GM13976 (cell line): ENCODE measurements at regions not wholly inside any gene's neighbourhood (a gene's known extent, or its start where the extent isn't known, plus 50 kb on each side); places are given as distances from the start of the nearest gene placed in this dataset.
"Not testable (repeated sequence)": the region's sequence is repeated elsewhere in the genome, so short reads cannot be mapped to it uniquely, and the experiment has no call there.

Experiments used
- DNase-seq: peaks from one replicate; pipeline ENCODE4 v3.0.0; 2012; ENCODE audit warnings: low spot score
- in situ Hi-C: fragments of 300-500 bp; cut with MboI; formaldehyde crosslinking; loops from one replicate; pipeline ENCODE4 v1.12.0; 2022; ENCODE audit warnings: low sequenced_read_pairs, mixed read lengths, inconsistent platforms; ENCODE audit not compliant: unreplicated experiment
- TF ChIP-seq, protein P1 (sequence below): IDR thresholded peaks from 2 replicates; pipeline ENCODE4 v1.5.1; 2012; ENCODE audit warnings: borderline replicate concordance, mild to moderate bottlenecking; ENCODE audit not compliant: insufficient read depth; ENCODE audit errors: extremely low read depth, missing control alignments, control extremely low read depth

DNA sequence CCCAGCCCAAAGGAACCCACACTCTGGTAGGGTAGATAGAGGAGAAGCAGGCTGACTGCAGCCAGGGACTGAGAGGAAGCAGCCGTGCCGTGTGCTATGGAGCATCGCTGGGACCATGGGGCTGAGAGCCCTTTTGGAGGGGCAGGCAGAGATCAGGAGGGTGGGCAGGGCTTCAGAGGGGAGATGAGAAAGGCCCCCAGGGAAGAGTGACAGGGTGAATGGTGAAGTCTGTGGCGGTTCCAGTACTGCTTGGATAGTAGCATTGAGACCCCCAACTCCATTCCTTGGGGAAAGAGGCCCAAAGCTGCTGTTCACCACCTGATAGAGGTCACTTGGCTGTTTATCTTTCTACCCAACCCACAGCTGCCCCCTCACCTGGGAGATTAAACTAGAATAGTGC, 80.0 kb upstream of the MRPS22 start:
- in situ Hi-C loops: no loop called here
- DNase-seq: no peak
- TF ChIP-seq, protein P1, sequence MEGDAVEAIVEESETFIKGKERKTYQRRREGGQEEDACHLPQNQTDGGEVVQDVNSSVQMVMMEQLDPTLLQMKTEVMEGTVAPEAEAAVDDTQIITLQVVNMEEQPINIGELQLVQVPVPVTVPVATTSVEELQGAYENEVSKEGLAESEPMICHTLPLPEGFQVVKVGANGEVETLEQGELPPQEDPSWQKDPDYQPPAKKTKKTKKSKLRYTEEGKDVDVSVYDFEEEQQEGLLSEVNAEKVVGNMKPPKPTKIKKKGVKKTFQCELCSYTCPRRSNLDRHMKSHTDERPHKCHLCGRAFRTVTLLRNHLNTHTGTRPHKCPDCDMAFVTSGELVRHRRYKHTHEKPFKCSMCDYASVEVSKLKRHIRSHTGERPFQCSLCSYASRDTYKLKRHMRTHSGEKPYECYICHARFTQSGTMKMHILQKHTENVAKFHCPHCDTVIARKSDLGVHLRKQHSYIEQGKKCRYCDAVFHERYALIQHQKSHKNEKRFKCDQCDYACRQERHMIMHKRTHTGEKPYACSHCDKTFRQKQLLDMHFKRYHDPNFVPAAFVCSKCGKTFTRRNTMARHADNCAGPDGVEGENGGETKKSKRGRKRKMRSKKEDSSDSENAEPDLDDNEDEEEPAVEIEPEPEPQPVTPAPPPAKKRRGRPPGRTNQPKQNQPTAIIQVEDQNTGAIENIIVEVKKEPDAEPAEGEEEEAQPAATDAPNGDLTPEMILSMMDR: no peak

DNA sequence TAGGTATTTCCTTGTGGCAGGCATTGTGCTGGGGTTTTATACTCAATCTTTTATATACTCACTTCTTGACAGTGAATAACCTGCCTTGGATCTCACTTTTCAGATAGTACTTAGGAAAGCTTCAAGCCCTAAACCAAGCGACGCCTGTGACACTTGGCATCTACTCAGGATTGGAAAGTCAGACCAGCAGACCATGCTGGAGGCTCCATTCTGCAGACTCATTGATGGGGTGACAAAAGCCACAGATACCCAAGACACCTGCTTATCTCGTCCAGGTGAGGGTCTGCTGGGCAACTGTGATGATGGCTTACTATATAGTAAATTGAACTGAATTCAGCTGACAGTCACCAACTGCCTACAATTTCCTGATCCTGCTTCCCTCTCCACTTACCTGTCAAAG, 79.4 kb upstream of the MRPS22 start:
- TF ChIP-seq, protein P1: no peak
- no peak for DNase-seq
- in situ Hi-C loops: no loop called here

DNA sequence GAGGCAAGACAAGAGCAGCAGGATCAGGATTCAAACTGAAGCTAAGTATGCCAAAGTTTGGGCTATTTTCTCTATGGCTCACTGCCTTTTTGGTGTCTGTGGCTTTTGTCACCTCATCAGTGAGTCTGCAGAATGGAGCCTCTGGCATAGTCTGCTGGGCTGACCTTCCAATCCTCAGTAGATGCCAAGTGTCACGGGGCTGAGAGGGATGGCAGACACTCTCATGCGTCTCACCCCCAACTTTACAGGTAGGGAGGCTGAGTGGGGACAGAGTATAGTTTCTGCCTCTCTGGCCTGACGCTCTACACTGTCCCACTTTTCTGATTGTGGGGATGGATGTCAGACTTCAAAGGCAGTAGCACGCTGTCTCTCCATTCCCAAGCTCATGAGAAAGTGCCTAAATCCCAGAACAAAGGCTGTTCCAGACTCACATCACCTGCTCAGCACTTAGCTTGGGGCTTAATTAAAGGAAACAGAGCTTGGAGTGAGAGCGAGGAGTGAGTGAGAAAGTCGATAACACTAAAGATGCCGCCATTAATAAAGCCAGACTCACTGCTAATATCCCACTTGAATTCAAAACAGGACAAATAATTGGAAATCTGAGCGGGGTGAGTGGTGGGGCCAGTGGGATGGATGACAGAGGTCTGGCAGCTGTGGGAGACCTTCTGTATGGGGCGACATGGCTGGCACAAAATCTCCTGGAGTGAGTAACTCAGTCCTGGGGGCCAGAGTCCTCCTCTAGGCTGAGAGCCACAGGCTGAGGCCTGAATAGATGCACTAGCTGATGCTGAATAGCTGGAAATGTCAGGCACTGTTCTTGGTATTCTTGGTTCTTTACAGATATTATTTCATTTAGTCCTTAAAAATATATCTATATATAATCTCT, 78.4 kb upstream of the MRPS22 start:
- no peak for DNase-seq
- in situ Hi-C loops: no loop called here
- TF ChIP-seq, protein P1: no peak

DNA sequence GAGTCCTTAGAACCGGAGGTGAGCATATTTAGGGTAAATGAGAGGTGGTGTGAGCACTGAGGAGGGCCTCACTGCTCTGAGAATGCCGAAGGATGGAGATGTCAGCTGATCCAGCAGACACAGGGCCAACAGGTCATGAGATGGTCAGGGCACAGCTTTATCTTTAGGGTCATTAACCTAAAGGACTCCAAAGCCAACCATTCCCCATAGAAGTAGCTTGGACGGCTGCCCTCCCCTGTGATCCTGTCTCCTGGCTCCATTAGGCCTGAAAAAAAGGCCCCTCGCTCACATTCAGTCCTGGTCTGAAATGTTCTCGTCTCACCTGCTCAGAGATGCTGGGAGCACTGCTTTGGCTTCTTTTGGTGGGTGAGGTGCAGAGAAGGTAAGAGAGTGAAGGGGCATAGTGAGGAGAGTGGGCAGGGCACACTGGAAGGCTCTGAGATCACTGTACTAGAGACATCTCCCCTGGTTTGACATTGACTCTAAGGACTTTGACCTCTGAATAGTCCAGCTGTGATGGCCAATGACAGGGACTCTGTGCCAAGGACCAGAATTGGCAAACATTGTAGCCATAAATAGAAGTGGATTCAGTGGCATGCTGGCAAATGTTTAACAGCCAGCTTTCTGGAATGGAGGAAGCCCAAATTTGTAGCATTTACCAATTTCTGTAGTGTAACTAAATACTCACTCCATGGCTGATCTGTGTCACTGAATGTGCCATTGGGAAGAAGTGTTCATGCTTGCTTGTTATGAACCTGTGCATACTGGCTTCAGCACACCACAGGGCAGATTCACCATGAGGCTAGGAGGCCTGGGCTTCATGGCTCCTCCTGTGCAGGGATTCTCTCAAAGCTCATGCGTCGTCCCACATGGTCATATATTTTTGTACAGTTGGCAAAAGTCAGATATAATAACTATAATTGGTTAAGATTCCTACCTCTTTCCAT, 76.2 kb upstream of the MRPS22 start:
- TF ChIP-seq, protein P1: no peak

DNA sequence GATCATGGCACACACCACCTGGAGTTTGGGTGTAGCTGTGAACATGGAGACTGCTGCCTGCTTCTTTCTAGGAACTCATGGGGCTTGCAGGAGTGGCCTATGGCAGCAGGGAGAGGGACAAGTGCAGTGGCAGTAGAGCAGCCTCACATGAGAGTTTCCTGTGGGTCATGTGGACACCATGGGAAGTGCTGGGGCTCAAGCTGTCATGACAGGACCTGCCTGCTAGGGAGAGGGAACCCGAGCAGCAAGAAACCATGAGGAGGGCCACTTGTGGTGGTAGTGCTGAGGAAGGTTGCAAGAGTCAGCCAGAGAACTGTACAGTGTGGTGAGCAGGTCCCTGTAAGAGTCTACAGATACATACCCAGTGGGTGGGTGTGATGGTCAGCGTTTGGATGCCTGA, 73.8 kb upstream of the MRPS22 start:
- in situ Hi-C loops: no loop called here
- TF ChIP-seq, protein P1: no peak
- no peak for DNase-seq

More for the DNA sequence above, 76.2 kb upstream of the MRPS22 start:
- in situ Hi-C loops: no loop called here
- DNase-seq: no peak

DNA sequence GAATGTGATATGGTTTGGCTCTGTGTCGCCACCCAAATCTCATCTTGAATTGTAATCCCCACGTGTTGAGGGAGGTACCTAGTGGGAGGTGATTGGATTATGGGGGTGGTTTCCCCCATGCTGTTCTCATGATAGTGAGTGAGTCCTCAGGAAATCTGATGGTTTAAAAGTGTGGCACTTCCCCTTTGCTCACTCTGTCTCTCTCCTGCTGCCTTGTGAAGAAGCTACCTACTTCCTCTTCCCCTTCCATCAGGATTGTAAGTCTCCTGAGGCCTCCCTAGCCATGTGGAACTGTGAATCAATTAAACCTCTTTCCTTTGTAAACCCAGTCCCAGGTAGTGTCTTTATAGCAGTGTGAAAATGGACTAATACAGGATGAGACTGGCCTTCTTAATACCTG, 73.2 kb upstream of the MRPS22 start:
- DNase-seq, in situ Hi-C loops: not testable (repeated sequence)

DNA sequence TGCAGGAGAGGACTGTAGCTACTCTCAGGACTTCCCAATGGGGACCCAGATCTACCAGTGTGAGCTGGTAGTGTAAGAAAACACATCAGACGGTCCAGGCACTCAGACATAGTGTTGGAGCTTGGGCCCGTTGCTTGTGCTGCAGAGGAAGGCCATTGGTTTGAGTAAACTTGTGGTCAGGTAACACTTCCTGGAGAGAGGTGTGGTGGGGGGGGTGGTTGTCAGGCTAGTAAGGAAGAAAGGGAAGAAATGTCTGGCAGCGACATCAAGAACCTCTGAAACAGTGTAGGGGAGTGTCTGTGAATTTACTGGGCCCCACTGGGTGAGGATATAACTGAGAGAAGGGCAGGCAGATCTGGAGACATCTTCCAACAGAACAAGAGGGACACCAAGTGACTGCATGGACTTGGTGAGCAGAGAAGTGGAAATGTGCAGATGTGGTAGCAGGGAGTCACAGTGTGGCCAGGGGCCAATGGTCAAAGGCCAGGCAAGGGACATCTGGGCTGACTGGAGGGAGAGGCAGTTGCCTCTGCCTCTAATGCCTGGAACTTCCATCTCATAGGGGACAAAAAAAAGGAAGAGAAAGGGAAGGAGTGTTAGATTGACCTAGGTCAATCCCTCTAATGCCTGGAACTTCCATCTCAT, 63.7 kb upstream of the MRPS22 start:
- in situ Hi-C loops: no loop called here
- DNase-seq: no peak
- TF ChIP-seq, protein P1: no peak
